GM12865 (cell line): ENCODE measurements at regions not wholly inside any gene's neighbourhood (a gene's known extent, or its start where the extent isn't known, plus 50 kb on each side); places are given as distances from the start of the nearest gene placed in this dataset.

ENCODE experiments used
- DNase-seq: peaks from one replicate; pipeline ENCODE4 v3.0.0; 2010; ENCODE audit warnings: low read depth
- H3K4me3 ChIP-seq: 2 replicates; pipeline ENCODE4 v1.5.1; 2011; ENCODE audit warnings: mild to moderate bottlenecking, low read depth, low read length, control low read depth
- CTCF ChIP-seq: IDR thresholded peaks from 2 replicates; pipeline ENCODE4 v1.5.1; 2011; ENCODE audit warnings: low read length, control low read depth, low read depth, inconsistent platforms; ENCODE audit not compliant: insufficient read depth; ENCODE audit errors: missing control alignments

GRCh38 chr13:83508771-83509301 is 373.4 kb downstream of the SLITRK1 start:
- TF ChIP-seq CTCF = no peak
- DNase-seq = no peak

GRCh38 chr13:83503424-83503823 is 378.9 kb downstream of the SLITRK1 start:
- no peak overlapping the region for H3K4me3 ChIP-seq
- no peak for DNase-seq
- no peak for TF ChIP-seq CTCF

More at GRCh38 chr13:83508771-83509301, 373.4 kb downstream of the SLITRK1 start:
- H3K4me3 ChIP-seq = no peak overlapping the region

GRCh38 chr13:83499286-83499685 is 383.0 kb downstream of the SLITRK1 start:
- no peak overlapping the region for H3K4me3 ChIP-seq
- no peak for TF ChIP-seq CTCF
- no peak for DNase-seq

GRCh38 chr13:83498481-83499190 is 383.6 kb downstream of the SLITRK1 start:
- no peak for DNase-seq
- TF ChIP-seq CTCF = no peak

GRCh38 chr13:83498045-83498444 is 384.2 kb downstream of the SLITRK1 start:
- TF ChIP-seq CTCF = no peak
- H3K4me3 ChIP-seq = no peak overlapping the region
- DNase-seq = no peak

More at GRCh38 chr13:83498481-83499190, 383.6 kb downstream of the SLITRK1 start:
- H3K4me3 ChIP-seq = no peak overlapping the region

GRCh38 chr13:83496501-83496900 is 385.8 kb downstream of the SLITRK1 start:
- no peak overlapping the region for H3K4me3 ChIP-seq
- no peak for TF ChIP-seq CTCF
- DNase-seq = no peak

- no peak for TF ChIP-seq CTCF
- H3K4me3 ChIP-seq = no peak overlapping the region
Observed at GRCh38 chr13:83485101-83485500, 397.2 kb downstream of the SLITRK1 start.

More at GRCh38 chr13:83485101-83485500, 397.2 kb downstream of the SLITRK1 start:
- DNase-seq = no peak
